ENCODE measurements at regions not wholly inside any gene's neighbourhood (a gene's known extent, or its start where the extent isn't known, plus 50 kb on each side); places are given as distances from the start of the nearest gene placed in this dataset.
"Not testable (repeated sequence)": the region's sequence is repeated elsewhere in the genome, so short reads cannot be mapped to it uniquely, and the experiment has no call there.

GRCh38 chr3:34909679-34910078 lies 729.6 kb upstream of the ARPP21 start:
- in situ Hi-C loops (cut with HindIII; ENCODE audit: low sequenced_read_pairs) = not testable (repeated sequence)

GRCh38 chr3:34919025-34919424 lies 720.3 kb upstream of the ARPP21 start:
- in situ Hi-C loops (cut with HindIII; ENCODE audit: low sequenced_read_pairs) = no loop called here

GRCh38 chr3:34920806-34921205 lies 718.5 kb upstream of the ARPP21 start:
- in situ Hi-C loops (cut with HindIII; ENCODE audit: low sequenced_read_pairs) = no loop called here

GRCh38 chr3:34924961-34925360 lies 714.4 kb upstream of the ARPP21 start:
- in situ Hi-C loops (cut with HindIII; ENCODE audit: low sequenced_read_pairs) = no loop called here

- in situ Hi-C loops (cut with HindIII; ENCODE audit: low sequenced_read_pairs) = no loop called here
Measured at GRCh38 chr3:34925851-34926250, 713.5 kb upstream of the ARPP21 start.

GRCh38 chr3:34929036-34929435 lies 710.3 kb upstream of the ARPP21 start:
- in situ Hi-C loops (cut with HindIII; ENCODE audit: low sequenced_read_pairs) = no loop called here

- in situ Hi-C loops (cut with HindIII; ENCODE audit: low sequenced_read_pairs) = no loop called here
Measured at GRCh38 chr3:34934660-34935059, 704.7 kb upstream of the ARPP21 start.

GRCh38 chr3:34938784-34939183 lies 700.5 kb upstream of the ARPP21 start:
- in situ Hi-C loops (cut with HindIII; ENCODE audit: low sequenced_read_pairs) = no loop called here

- in situ Hi-C loops (cut with HindIII; ENCODE audit: low sequenced_read_pairs) = no loop called here
Measured at GRCh38 chr3:34942256-34942655, 697.1 kb upstream of the ARPP21 start.

- in situ Hi-C loops (cut with HindIII; ENCODE audit: low sequenced_read_pairs) = no loop called here
Measured at GRCh38 chr3:34947834-34948233, 691.5 kb upstream of the ARPP21 start.

GRCh38 chr3:34948517-34948916 lies 690.8 kb upstream of the ARPP21 start:
- in situ Hi-C loops (cut with HindIII; ENCODE audit: low sequenced_read_pairs) = no loop called here

- in situ Hi-C loops (cut with HindIII; ENCODE audit: low sequenced_read_pairs) = loop anchor here (25.0 kb wide), 1 partner anchor 957 kb away; no protein-coding TSS in a partner anchor
Measured at GRCh38 chr3:34955680-34956079, 683.6 kb upstream of the ARPP21 start.

GRCh38 chr3:34956511-34956910 lies 682.8 kb upstream of the ARPP21 start:
- in situ Hi-C loops (cut with HindIII; ENCODE audit: low sequenced_read_pairs) = loop anchor here (25.0 kb wide), 1 partner anchor 956 kb away; no protein-coding TSS in a partner anchor

- in situ Hi-C loops (cut with HindIII; ENCODE audit: low sequenced_read_pairs) = loop anchor here (25.0 kb wide), 1 partner anchor 955 kb away; no protein-coding TSS in a partner anchor
Measured at GRCh38 chr3:34957677-34958076, 681.6 kb upstream of the ARPP21 start.

GRCh38 chr3:34969513-34969912 lies 669.8 kb upstream of the ARPP21 start:
- in situ Hi-C loops (cut with HindIII; ENCODE audit: low sequenced_read_pairs) = loop anchor here (25.0 kb wide), 1 partner anchor 943 kb away; no protein-coding TSS in a partner anchor

GRCh38 chr3:34972481-34972880 lies 666.8 kb upstream of the ARPP21 start:
- in situ Hi-C loops (cut with HindIII; ENCODE audit: low sequenced_read_pairs) = loop anchor here (25.0 kb wide), 1 partner anchor 940 kb away; no protein-coding TSS in a partner anchor

- in situ Hi-C loops (cut with HindIII; ENCODE audit: low sequenced_read_pairs) = loop anchor here (25.0 kb wide), 1 partner anchor 939 kb away; no protein-coding TSS in a partner anchor
Measured at GRCh38 chr3:34973586-34973985, 665.7 kb upstream of the ARPP21 start.

- in situ Hi-C loops (cut with HindIII; ENCODE audit: low sequenced_read_pairs) = no loop called here
Measured at GRCh38 chr3:34983631-34984030, 655.7 kb upstream of the ARPP21 start.

- in situ Hi-C loops (cut with HindIII; ENCODE audit: low sequenced_read_pairs) = no loop called here
Measured at GRCh38 chr3:34988296-34988695, 651.0 kb upstream of the ARPP21 start.

- in situ Hi-C loops (cut with HindIII; ENCODE audit: low sequenced_read_pairs) = no loop called here
Measured at GRCh38 chr3:34995796-34996430, 643.4 kb upstream of the ARPP21 start.

GRCh38 chr3:34998902-34999301 lies 640.4 kb upstream of the ARPP21 start:
- in situ Hi-C loops (cut with HindIII; ENCODE audit: low sequenced_read_pairs) = no loop called here

GRCh38 chr3:35012214-35012613 lies 627.1 kb upstream of the ARPP21 start:
- in situ Hi-C loops (cut with HindIII; ENCODE audit: low sequenced_read_pairs) = no loop called here

GRCh38 chr3:35028157-35028556 lies 611.2 kb upstream of the ARPP21 start:
- in situ Hi-C loops (cut with HindIII; ENCODE audit: low sequenced_read_pairs) = no loop called here

Data from endothelial cell of hepatic sinusoid (primary cell).